Activated CD4-positive, alpha-beta T cell treated with anti-CD3 and anti-CD28 coated beads for 36 hours (primary cell): ENCODE measurements at regions not wholly inside any gene's neighbourhood (a gene's known extent, or its start where the extent isn't known, plus 50 kb on each side); places are given as distances from the start of the nearest gene placed in this dataset.

Experiments used
- ATAC-seq: fragments of 200-7000 bp; cut with Tn5 transposase; one replicate; pipeline ENCODE4 v1.10.0; 2021; ENCODE audit warnings: mild to moderate bottlenecking, moderate library complexity
- CTCF ChIA-PET: fragments of 350-600 bp; sonication (Branson Sonifier 250); formaldehyde crosslinking; loops from one replicate; lab custom pipeline; 2021; ENCODE audit warnings: antibody characterized with exemption; lab: Charles Lee
- POLR2A ChIA-PET: fragments of 350-600 bp; sonication (Branson Sonifier 250); formaldehyde crosslinking; loops from one replicate; lab custom pipeline; 2021; ENCODE audit warnings: antibody characterized with exemption, inconsistent platforms; lab: Charles Lee
- DNase-seq: peaks from one replicate; pipeline ENCODE4 v3.0.0-alpha.2; 2020
- H3K27ac Mint-ChIP-seq: one replicate; pipeline ENCODE4 v1.8.0; 2021; ENCODE audit warnings: mixed read lengths
- H3K27me3 Mint-ChIP-seq: one replicate; pipeline ENCODE4 v1.8.0; 2021; ENCODE audit warnings: mixed read lengths
- H3K36me3 Mint-ChIP-seq: one replicate; pipeline ENCODE4 v1.8.0; 2021; ENCODE audit warnings: low read depth, mixed read lengths
- H3K4me1 Mint-ChIP-seq: one replicate; pipeline ENCODE4 v1.8.0; 2021; ENCODE audit warnings: mixed read lengths
- H3K4me3 Mint-ChIP-seq: one replicate; pipeline ENCODE4 v1.8.0; 2021; ENCODE audit warnings: mild to moderate bottlenecking, moderate library complexity, mixed read lengths
- H3K9me3 Mint-ChIP-seq: one replicate; pipeline ENCODE4 v1.8.0; 2021; ENCODE audit warnings: low read depth, mixed read lengths
- intact Hi-C, 2 experiments: fragments of 100-400 bp; cut with DNase I in 1 of 2; cut with micrococcal nuclease in 1 of 2; formaldehyde crosslinking; loops; one replicate each; pipeline versions ENCODE4 v1.14.2 to v1.15.1; 2022 to 2024; cut with DNase I, micrococcal nuclease

GRCh38 chr13:22979952-22980351 lies 200.8 kb upstream of the SGCG start:
- Mint-ChIP-seq H3K9me3 (peaks cover 8% of the 10 kb centered on the region), H3K36me3 (no peaks in the 10 kb centered on the region), H3K27me3 (peaks cover 2% of the 10 kb centered on the region), H3K4me1 (no peaks in the 10 kb centered on the region), H3K4me3 (no peak overlapping the region), H3K27ac (no peak overlapping the region)
- ChIA-PET POLR2A (no interaction called here), CTCF (no interaction called here)
- ATAC-seq (no peak), DNase-seq (no peak)
- intact Hi-C loops = no loop called here

- ATAC-seq (no peak), DNase-seq (no peak)
- Mint-ChIP-seq H3K36me3 (no peaks in the 10 kb centered on the region), H3K27ac (no peak overlapping the region), H3K4me1 (no peaks in the 10 kb centered on the region), H3K27me3 (peaks cover 2% of the 10 kb centered on the region), H3K4me3 (no peak overlapping the region), H3K9me3 (peaks cover 8% of the 10 kb centered on the region)
- intact Hi-C loops = no loop called here
- ChIA-PET POLR2A (no interaction called here), CTCF (no interaction called here)
These were observed 199.8 kb upstream of the SGCG start for GRCh38 chr13:22980936-22981335.

GRCh38 chr13:22993148-22993547 lies 187.6 kb upstream of the SGCG start:
- H3K27ac Mint-ChIP-seq = no peak overlapping the region
- no peaks in the 10 kb centered on the region for H3K4me1 Mint-ChIP-seq
- H3K9me3 Mint-ChIP-seq = no peaks in the 10 kb centered on the region
- peaks cover 3% of the 10 kb centered on the region for H3K27me3 Mint-ChIP-seq
- POLR2A ChIA-PET = no interaction called here
- DNase-seq (no peak), ATAC-seq (no peak)
- intact Hi-C loops = no loop called here
- H3K36me3 Mint-ChIP-seq = no peaks in the 10 kb centered on the region
- CTCF ChIA-PET = interaction anchor here (1.2 kb wide), 1 partner anchor 9 kb away, joined by 3 read pairs; no protein-coding TSS in a partner anchor
- no peak overlapping the region for H3K4me3 Mint-ChIP-seq

- Mint-ChIP-seq H3K4me1 (no peaks in the 10 kb centered on the region), H3K36me3 (no peaks in the 10 kb centered on the region), H3K4me3 (no peak overlapping the region), H3K27me3 (peaks cover 5% of the 10 kb centered on the region), H3K9me3 (peaks cover 7% of the 10 kb centered on the region), H3K27ac (no peak overlapping the region)
- DNase-seq (no peak), ATAC-seq (no peak)
- CTCF ChIA-PET = no interaction called here
- POLR2A ChIA-PET = no interaction called here
- intact Hi-C loops = no loop called here
These were observed 177.3 kb upstream of the SGCG start for GRCh38 chr13:23003446-23003845.

- POLR2A ChIA-PET = no interaction called here
- Mint-ChIP-seq H3K27me3 (peaks cover 5% of the 10 kb centered on the region), H3K36me3 (no peaks in the 10 kb centered on the region), H3K27ac (no peak overlapping the region), H3K4me1 (no peaks in the 10 kb centered on the region), H3K9me3 (peaks cover 5% of the 10 kb centered on the region), H3K4me3 (no peak overlapping the region)
- CTCF ChIA-PET = interaction anchor here (0.6 to 1.8 kb wide), 2 partner anchors 13 to 68 kb away, joined by 3 to 5 read pairs; no protein-coding TSS in a partner anchor
- ATAC-seq (no peak), DNase-seq (no peak)
- intact Hi-C loops = no loop called here
These were observed 173.4 kb upstream of the SGCG start for GRCh38 chr13:23007426-23007825.

GRCh38 chr13:23018143-23018542 lies 162.6 kb upstream of the SGCG start:
- ChIA-PET CTCF (no interaction called here), POLR2A (no interaction called here)
- no peaks in the 10 kb centered on the region for H3K4me1 Mint-ChIP-seq
- H3K27ac Mint-ChIP-seq = no peak overlapping the region
- no peak for ATAC-seq
- DNase-seq = no peak
- peaks cover 18% of the 10 kb centered on the region for H3K27me3 Mint-ChIP-seq
- H3K36me3 Mint-ChIP-seq = no peaks in the 10 kb centered on the region
- intact Hi-C loops = no loop called here
- H3K9me3 Mint-ChIP-seq = no peaks in the 10 kb centered on the region
- no peak overlapping the region for H3K4me3 Mint-ChIP-seq

GRCh38 chr13:23020246-23020843 lies 160.4 kb upstream of the SGCG start:
- DNase-seq (peak; percentile 48), ATAC-seq (peak; percentile 68)
- Mint-ChIP-seq H3K27ac (no peak overlapping the region), H3K4me1 (no peaks in the 10 kb centered on the region), H3K4me3 (no peak overlapping the region), H3K36me3 (no peaks in the 10 kb centered on the region), H3K27me3 (peaks cover 18% of the 10 kb centered on the region), H3K9me3 (no peaks in the 10 kb centered on the region)
- CTCF ChIA-PET = interaction anchor here (0.6 to 1.1 kb wide), 4 partner anchors 14 to 204 kb away, joined by 3 to 5 read pairs (median 4); no protein-coding TSS in a partner anchor
- intact Hi-C loops = loop anchor here in 1 of 2 experiments (10.0 kb wide), 1 partner anchor 216 kb away; no protein-coding TSS in a partner anchor
- POLR2A ChIA-PET = no interaction called here

GRCh38 chr13:23021906-23022305 lies 158.9 kb upstream of the SGCG start:
- ATAC-seq (no peak), DNase-seq (no peak)
- Mint-ChIP-seq H3K36me3 (no peaks in the 10 kb centered on the region), H3K27me3 (peaks cover 18% of the 10 kb centered on the region), H3K9me3 (no peaks in the 10 kb centered on the region), H3K4me3 (no peak overlapping the region), H3K4me1 (no peaks in the 10 kb centered on the region), H3K27ac (no peak overlapping the region)
- POLR2A ChIA-PET = no interaction called here
- CTCF ChIA-PET = no interaction called here
- intact Hi-C loops = loop anchor here in 1 of 2 experiments (10.0 kb wide), 1 partner anchor 217 kb away; no protein-coding TSS in a partner anchor

- Mint-ChIP-seq H3K4me1 (no peaks in the 10 kb centered on the region), H3K27me3 (peaks cover 18% of the 10 kb centered on the region), H3K4me3 (no peak overlapping the region), H3K9me3 (no peaks in the 10 kb centered on the region), H3K27ac (no peak overlapping the region), H3K36me3 (no peaks in the 10 kb centered on the region)
- CTCF ChIA-PET = no interaction called here
- POLR2A ChIA-PET = no interaction called here
- DNase-seq (no peak), ATAC-seq (no peak)
- intact Hi-C loops = loop anchor here in 1 of 2 experiments (1.0 to 10.0 kb wide), 2 partner anchors 28 to 218 kb away; no protein-coding TSS in a partner anchor
These were observed 158.1 kb upstream of the SGCG start for GRCh38 chr13:23022704-23023103.

GRCh38 chr13:23025864-23026608 lies 154.7 kb upstream of the SGCG start:
- no peaks in the 10 kb centered on the region for H3K36me3 Mint-ChIP-seq
- DNase-seq (no peak), ATAC-seq (no peak)
- H3K9me3 Mint-ChIP-seq = no peaks in the 10 kb centered on the region
- no peak overlapping the region for H3K27ac Mint-ChIP-seq
- no peaks in the 10 kb centered on the region for H3K4me1 Mint-ChIP-seq
- CTCF ChIA-PET = no interaction called here
- no peak overlapping the region for H3K4me3 Mint-ChIP-seq
- H3K27me3 Mint-ChIP-seq = peaks cover 9% of the 10 kb centered on the region
- intact Hi-C loops = loop anchor here in 1 of 2 experiments (10.0 kb wide), 1 partner anchor 221 kb away; no protein-coding TSS in a partner anchor
- POLR2A ChIA-PET = no interaction called here

GRCh38 chr13:23039266-23039935 lies 141.4 kb upstream of the SGCG start:
- DNase-seq (no peak), ATAC-seq (no peak)
- H3K27me3 Mint-ChIP-seq = peaks cover 6% of the 10 kb centered on the region
- intact Hi-C loops = no loop called here
- no peaks in the 10 kb centered on the region for H3K9me3 Mint-ChIP-seq
- no peaks in the 10 kb centered on the region for H3K4me1 Mint-ChIP-seq
- H3K27ac Mint-ChIP-seq = no peak overlapping the region
- H3K36me3 Mint-ChIP-seq = no peaks in the 10 kb centered on the region
- ChIA-PET CTCF (no interaction called here), POLR2A (interaction anchor here (0.6 kb wide), 1 partner anchor 1532 kb away, joined by 4 read pairs; no protein-coding TSS in a partner anchor)
- H3K4me3 Mint-ChIP-seq = no peak overlapping the region
